ENCODE measurements at regions not wholly inside any gene's neighbourhood (a gene's known extent, or its start where the extent isn't known, plus 50 kb on each side); places are given as distances from the start of the nearest gene placed in this dataset.

- TF ChIP-seq, protein P1, sequence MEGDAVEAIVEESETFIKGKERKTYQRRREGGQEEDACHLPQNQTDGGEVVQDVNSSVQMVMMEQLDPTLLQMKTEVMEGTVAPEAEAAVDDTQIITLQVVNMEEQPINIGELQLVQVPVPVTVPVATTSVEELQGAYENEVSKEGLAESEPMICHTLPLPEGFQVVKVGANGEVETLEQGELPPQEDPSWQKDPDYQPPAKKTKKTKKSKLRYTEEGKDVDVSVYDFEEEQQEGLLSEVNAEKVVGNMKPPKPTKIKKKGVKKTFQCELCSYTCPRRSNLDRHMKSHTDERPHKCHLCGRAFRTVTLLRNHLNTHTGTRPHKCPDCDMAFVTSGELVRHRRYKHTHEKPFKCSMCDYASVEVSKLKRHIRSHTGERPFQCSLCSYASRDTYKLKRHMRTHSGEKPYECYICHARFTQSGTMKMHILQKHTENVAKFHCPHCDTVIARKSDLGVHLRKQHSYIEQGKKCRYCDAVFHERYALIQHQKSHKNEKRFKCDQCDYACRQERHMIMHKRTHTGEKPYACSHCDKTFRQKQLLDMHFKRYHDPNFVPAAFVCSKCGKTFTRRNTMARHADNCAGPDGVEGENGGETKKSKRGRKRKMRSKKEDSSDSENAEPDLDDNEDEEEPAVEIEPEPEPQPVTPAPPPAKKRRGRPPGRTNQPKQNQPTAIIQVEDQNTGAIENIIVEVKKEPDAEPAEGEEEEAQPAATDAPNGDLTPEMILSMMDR (conservative IDR thresholded peaks at IDR 0.05), result no peak
- TF ChIP-seq ZFX (IDR thresholded peaks at IDR 0.05), result no peak
These were observed 635.5 kb upstream of the NETO1 start for GRCh38 chr18:73503326-73503725.

All from C4-2B (cell line).